ENCODE measurements at regions not wholly inside any gene's neighbourhood (a gene's known extent, or its start where the extent isn't known, plus 50 kb on each side); places are given as distances from the start of the nearest gene placed in this dataset.

DNA sequence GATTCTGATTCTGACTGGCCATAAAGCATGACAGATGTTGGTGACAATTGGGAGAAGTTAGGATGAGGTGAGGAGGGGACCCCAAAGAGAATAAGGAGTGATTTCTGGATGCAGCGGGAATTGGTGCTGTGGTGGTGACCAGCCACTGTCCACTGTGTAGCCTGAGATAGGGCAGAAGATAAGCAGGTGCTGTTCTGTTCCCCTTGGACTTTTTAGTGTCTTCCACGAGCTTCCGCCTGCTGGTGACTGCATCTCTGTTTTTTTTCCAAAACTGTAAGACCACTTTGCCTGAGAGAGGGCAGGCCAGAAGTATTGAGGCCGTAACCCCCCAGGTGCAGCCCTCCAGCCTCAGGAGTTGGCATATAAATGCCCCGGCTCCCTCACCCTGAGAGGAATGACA, 161.2 kb upstream of the MYL2 start:
- intact Hi-C loops (cut with DNase I) = no loop called here
- no peak for DNase-seq

DNA sequence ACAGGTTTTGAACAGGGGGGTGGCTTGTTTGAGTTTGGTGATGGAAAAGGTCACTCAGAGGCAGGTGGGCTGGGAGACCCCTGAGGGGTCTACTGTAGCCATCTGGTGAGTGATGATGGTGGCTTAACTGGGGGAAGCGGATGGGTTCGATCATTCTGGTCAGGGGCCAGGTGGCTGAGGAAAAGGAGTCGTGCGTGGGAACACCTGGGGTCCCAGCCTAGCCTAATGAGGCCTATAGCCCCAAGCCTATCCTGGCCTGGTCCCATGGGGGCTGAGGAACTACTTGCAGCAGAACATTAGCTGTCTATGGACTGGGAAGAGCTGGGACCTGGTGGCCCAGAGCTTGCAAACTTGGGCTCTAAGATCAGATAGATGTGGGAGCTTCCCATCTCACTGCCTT, 158.4 kb upstream of the MYL2 start:
- DNase-seq = no peak
- intact Hi-C loops (cut with DNase I) = no loop called here

DNA sequence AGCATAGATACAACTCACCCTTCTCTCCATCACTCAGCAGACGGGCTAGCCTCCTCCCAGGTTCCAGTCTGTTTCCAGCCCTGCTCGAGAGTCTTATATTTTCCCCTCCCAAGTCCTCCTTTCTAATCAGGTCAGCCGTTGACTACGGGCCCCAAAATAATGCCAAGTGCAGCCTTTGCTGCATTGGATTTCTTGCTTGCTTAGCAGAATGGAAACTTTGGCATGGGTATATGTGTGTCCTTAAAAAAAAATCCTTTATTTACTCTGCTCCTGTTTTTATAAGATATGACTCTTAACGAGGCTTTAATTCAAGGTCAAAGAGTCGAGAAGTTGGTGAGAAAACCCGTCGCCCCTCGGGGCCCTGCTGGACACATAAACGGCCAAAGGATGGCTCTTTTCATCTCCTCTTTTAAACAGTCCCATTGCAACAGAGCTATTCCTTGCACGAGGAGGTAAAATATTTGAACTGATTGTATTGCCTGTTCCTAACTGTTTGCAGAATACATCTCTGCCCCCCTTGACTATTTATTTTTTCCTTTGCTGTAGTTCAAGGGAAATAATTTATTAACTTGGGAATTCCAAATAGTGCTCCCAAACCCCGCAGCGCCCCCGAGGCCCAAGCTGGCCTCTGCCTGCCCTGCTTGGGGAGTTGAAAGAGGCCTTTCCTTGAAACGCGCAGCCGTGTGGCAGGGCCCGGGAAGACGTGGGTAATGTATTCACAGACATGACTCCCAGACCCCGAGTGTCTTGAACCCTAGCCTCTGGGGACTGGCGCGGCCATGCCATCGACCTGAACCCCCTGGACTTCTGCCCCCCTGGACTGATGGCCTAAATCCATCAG, 156.5 kb upstream of the MYL2 start:
- no peak for DNase-seq

DNA sequence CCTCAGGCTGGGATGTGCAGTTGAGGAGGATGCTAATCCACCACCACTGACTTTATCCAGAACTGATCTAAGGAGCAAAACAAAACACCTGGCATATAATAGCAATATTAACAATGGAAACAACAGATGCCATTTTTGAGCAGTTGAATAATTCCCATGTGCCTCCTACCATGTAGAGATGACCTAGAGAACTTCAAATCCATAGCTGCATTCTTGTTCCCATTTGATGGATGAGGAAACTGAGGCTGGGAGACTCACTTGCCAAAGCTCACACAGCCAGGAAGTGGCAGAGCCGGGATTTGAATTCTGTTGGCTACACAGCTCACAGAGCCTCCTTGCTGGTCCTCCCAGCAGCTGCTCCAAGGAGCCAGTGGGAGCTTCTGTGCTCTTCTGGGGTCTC, 155.8 kb upstream of the MYL2 start:
- intact Hi-C loops (cut with DNase I) = no loop called here
- no peak for DNase-seq

More for the DNA sequence above, 156.5 kb upstream of the MYL2 start:
- intact Hi-C loops (cut with DNase I) = no loop called here

DNA sequence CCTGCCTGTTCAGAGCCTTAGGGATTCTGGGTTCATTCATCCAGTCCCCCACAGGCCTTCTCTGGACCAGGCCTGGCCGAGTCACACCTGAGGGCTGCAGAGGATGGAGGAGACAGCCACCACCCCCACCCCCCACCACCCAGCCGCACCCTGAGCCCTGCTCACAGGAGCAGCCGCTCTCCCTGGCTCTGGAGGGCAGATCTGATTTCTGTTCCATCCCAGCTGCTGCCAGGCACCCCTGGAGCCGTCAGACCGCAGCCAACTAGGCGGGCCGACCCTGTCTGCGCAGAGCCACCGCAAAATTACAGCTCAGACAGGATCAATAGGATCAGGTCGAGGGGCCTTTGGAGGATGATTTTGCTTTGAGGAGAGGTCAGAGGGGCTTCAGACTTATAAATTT, 154.6 kb upstream of the MYL2 start:
- intact Hi-C loops (cut with DNase I) = no loop called here
- no peak for DNase-seq

DNA sequence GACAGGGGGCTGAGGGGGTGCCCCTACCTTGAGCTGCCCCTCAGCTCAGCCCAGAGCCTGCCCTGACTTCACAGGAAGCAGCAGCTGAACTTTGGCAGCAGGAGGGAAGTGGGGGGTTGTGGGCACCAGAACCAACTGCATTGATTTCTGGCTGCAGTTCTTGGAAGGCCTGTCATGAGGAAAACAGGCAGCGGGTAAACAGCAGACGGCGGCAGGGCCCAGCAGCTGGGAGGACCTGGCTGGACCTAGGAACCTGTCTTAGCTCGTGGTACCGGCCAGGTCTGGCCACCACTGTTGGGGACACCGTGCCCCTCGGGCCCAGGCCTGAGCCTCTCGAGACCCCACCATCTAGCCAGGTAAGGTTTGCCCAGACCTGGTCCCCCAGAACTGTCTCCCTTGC, 154.2 kb upstream of the MYL2 start:
- intact Hi-C loops (cut with DNase I) = no loop called here
- no peak for DNase-seq

DNA sequence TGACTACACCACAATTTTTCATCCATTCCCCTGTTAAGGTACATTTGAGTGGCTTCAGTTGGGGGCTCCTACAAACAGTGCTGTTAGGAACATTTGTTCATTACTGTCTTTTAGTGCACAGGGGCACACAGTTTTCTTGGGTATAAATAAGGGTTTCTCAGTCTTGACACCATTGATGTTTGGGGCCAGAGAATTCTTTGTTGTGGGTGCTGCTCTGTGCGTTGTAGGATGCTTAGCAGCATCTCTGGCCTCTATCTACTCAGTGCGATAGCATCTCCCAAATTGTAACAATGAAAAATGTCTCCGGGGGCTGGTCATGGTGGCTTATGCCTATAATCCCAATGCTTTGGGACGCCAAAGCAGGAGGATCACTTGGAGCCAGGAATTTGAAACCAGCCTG, 153.0 kb upstream of the MYL2 start:
- intact Hi-C loops (cut with DNase I) = no loop called here
- DNase-seq = no peak

DNA sequence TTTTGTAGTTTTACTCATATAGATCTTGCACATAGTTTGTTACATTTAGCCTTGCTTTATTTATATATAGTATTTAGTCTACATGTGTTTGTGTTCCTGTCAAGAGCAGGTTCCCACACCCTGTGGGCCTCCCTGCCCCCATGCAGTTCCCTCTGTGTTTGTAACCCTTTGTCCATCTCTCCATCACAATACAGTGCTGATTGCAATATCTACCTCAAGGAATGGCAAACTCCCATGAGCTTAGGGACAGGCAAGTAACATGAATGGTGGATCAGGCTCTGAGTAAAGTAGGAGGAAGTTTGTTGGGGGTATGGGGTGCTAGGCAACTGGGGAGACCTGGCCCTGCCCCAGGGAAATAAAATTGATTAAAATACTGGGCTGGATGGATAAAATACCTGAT, 151.9 kb upstream of the MYL2 start:
- intact Hi-C loops (cut with DNase I) = no loop called here
- DNase-seq = no peak

DNA sequence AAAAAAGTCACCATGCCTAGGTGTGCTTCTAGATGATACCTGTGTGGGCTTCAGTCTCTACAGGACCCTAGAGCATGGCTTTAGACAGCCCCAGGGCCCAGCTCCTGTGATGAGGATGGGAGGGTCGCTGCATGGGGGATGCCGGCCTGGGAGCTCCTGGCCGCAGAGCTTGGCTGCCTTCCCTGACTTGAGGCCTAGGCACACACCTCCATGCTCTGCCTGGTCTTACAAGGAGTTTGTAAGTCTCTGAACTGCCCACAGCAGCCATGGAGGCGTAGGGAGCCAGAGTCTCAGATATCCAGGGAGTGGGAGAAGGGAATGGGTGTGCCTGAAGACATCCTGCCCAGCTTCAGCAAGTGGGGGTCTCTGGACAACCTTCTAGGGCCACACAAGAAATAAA, 149.5 kb upstream of the MYL2 start:
- intact Hi-C loops (cut with DNase I) = no loop called here
- no peak for DNase-seq

DNA sequence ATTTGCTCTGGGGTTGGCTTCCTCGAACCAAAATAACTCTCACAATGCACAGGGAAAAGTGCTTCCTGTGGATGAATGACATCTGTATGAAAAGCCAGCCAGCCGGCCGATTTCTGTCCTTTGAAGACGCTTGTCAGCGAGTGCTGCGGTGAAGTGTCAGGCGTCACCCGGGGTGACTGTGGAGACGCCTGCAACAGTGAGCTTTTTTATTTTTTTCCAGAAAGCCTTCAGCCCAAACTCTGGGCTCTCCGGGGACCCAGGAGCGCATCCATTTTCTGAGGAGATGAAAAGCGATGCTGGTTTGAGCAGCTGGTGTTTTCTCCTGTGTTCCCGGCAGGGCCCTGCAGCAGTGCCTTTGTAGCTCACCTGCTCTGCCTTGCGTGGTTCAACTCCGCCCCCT, 147.9 kb upstream of the MYL2 start:
- DNase-seq = peak in 2 of 42 donors; percentile 3 to 14
- intact Hi-C loops (cut with DNase I) = no loop called here

DNA sequence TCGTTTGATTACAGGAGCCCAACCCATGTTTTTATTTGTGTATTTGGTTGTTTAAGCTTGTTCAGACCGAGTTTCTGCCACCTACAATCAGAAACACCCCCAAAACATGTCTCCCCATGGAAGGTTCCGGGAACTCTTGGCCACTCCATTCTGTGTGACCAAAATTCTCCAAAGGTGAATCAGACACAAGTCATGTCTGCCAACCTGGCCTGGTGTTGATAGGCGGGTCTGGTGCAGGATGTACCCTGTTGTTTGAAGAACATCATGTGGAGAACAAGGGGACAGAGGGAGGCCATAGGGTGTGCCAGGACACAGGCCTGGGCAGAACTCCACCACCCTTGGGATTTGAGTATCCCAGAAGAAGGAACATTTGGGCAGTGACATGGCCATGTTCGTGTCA, 147.1 kb upstream of the MYL2 start:
- intact Hi-C loops (cut with DNase I) = no loop called here
- DNase-seq = no peak

DNA sequence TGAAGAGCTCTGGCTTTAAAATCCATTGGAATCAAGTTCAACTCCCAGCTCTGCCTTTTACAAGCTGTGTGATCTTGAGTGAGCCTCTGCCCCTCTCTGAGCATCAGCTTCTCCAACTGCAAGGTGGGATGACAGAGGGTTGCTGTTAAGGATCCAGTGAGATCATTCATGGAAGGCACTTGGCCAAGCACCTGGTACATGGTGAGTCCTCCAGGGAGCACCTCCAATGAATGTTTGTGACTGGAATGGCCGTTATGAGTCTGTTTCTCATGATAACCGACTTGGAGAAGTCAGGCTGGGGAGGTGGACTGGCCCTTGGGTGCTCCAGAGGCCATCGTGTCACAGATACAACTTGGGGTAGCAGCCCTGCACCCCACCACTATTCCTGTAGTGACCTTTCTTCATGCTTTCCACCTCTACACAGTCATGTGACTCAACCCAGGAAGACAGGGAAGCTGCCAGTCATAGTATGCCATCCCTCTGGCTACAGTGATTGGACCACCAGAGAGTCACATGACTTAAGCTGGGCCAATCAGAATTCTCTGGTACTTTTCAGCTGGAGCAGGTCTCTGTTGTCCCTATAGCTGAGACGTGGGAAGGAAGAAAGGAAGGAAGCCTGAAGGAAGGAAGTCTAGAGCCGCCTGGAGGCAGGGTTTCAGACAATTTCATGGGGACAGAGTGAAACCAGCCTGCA, 146.5 kb upstream of the MYL2 start:
- intact Hi-C loops (cut with DNase I) = no loop called here
- DNase-seq = no peak

DNA sequence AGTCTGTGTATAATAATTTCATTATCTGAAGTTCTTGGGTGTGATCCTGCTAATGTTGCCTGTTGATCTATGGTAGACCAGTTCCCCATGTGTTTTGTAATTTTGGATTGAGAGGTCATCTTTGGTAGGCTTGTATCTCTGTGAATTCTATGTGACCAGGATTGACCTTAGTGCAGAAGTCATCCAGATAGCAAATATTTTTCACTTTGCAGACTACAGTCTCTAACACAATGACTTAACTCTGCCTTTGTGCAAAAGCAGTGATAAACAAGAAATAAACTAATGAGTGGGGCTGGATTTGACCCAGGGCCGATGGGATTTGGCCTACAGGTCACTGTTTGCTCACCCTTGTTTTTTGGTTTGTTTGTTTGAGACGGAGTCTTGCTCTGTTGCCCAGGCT, 144.6 kb upstream of the MYL2 start:
- DNase-seq = no peak
- intact Hi-C loops (cut with DNase I) = no loop called here

DNA sequence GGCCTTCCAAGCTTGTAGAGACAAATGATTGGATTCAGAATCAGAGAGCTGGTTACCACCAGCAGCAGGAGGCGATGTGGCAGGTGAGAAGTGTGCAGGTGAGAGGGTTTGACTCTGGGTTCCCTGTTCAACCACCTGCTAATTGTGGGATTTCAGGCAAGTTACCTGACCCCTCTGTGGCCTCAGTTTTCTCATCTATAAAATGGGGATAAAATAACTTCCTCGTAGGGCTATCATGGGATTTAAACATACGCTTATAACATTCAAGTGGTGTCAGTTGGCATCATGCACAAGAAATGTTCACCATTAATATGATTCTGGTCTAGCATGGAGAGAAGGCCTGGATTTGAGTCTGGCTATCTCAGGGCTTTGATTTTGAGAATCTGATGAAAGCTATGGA, 143.8 kb upstream of the MYL2 start:
- intact Hi-C loops (cut with DNase I) = no loop called here
- DNase-seq = no peak

DNA sequence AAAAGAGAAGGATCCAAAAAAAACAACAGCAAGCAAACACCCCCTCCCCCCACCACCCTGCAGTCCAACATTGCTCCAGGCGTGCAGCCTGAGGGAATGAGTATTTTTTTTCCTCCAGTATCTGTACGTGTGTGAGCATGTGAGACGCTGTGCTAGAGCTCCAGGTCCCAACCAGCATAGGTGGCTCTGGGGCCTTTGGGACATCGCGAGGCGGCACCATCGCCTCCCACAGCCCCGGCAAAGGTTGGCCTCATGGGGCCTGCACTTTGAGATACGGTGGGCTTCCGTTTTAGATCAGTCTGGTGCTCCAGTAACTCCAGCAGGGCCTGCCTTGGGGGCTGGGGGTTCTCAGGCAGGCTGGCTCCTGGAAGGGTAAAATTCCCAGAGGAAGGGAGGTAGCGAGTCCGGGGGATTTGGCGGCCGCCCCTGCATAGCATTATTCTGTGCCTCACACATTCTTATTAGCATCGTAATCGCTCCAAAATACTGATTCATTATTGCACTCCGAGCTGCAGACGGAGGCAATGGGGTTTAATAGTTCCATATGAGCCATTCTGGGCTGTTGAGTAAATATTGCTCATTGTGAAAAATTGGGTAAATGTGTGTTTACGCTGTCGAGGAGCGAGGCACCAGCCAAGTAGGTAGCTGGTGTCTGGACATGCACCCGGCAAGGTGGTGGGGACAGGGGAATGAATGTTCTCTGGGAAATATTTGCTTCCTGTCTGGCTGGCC, 143.1 kb upstream of the MYL2 start:
- intact Hi-C loops (cut with DNase I) = no loop called here
- DNase-seq = no peak

DNA sequence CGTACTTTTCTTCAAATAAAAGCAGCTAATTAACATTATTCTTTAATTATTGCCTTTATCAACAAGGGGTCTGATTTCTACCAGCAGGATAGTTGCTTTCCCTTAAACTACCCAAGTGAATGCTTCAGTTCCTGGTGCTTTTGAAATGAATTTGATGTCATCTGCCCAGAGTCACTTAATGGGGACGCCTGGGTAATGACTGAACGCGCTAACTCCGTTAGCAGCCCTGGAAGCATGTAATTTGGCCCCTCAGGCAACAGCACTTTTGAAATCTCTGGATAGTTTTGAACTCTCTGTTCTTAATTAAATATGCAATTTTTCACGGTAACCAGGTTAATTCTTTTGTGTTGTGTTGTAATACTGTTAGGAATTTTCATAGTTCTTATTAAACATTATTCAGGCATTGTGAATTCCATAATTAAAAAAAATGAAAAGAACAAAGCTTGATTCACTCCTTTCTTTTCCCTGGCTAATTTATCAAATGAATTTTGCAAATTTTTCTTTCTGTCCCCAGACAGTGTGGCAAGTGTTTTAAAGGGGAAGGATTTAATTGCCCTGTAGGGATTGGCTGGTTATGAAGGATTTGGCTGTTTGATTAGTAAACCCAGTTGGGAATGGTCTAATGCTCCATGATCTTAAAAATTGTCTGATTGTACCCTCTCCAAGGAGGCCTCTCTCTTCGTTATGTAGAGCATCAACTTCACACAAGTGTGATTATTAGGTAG, 137.5 kb upstream of the MYL2 start:
- intact Hi-C loops (cut with DNase I) = no loop called here
- DNase-seq = no peak

DNA sequence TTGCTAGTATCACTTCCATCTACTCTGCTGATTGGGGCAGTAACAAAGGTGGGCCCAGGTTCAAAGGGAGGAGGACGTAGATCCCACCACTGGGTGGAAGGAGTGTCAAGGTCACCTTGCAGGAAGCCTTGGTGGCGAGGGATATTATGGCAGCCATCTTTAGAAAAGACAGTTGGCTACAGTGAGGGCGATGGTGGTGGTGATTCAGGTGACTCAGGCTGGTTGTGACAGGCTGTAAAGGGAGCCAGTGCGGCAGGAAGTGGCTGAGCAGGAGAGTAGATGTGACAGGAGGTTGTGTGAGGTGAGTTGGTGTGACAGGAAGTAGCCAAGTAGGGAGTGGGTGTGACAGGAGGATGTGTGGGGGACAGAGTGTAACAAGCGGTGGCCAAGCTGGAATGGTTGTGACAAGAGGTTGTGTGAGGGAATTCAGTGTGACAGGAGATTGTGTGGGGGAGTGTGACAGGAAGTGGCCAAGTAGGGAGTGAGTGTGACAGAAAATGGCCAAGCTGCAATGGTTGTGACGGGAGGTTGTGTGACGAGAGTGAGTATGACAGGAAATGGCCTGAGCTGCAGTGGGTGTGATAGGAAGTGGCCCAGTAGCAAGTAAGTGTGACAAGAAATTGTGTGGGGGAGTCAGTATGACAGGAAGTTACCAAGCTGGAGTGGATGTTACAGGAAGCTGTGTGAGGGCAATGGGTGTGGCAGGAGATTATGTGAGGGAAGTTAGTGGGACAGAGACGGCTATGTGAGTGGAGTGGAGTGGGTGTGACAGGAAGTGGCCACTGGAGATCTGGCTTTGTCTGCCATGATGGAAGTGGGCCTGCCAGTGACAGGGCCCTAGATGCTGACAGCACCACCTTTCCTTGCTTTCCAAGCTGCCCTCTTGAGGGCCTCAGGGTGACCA, 136.5 kb upstream of the MYL2 start:
- intact Hi-C loops (cut with DNase I) = no loop called here
- DNase-seq = no peak

DNA sequence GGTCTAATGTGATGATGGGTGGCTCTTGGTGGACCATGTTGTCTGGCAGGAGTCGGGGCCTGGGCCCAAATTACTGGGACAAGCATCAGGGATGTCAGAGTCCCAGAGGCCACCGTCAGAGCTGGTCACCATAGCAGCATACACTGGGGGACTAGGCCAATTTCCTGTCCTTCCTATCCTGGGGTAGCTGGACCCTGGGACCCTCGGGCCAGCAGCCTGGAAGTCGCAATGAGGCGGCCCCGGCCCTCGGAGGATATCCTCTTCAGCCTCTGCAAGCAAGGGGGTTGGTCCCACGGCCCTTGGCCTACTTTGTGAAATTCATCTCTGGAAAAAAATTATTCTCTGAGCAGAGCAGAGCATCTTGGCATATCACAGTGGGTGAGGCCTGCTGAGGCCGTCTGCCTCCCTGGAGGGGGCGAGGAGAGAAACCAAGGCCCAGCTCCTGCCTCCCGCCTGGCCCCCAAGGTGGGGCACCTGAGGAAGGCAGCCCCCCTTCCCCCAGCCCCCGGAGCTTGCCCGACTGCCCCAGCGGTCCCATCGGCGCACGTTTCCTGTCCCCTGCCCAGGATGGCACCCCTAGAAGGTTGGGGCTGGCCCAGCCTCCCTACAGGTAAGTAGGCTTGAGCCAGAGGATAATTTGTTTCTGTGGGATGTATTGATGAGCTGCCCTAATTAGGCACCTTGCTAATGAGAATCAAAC, 135.0 kb upstream of the MYL2 start:
- intact Hi-C loops (cut with DNase I) = no loop called here
- no peak for DNase-seq

Data from head of caudate nucleus (tissue), 42 donors.